SK-N-SH treated with all-trans-retinoic acid at 6 μM for 48 hours (cell line): ENCODE measurements at regions not wholly inside any gene's neighbourhood (a gene's known extent, or its start where the extent isn't known, plus 50 kb on each side); places are given as distances from the start of the nearest gene placed in this dataset.

ENCODE experiments used
- CSDC2 ChIP-seq: fragments of 250-450 bp; sonication (Bioruptor Pico); IDR thresholded peaks from 2 replicates; pipeline ENCODE4 v1.5.0; 2020; ENCODE audit warnings: mild to moderate bottlenecking, moderate library complexity
- OSR1 ChIP-seq: fragments of 250-450 bp; sonication (Bioruptor Pico); IDR thresholded peaks from 2 replicates; pipeline ENCODE4 v1.8.0; 2022; ENCODE audit warnings: moderate library complexity, mild to moderate bottlenecking, inconsistent platforms
- PPARA ChIP-seq: fragments of 250-450 bp; sonication (Bioruptor Pico); IDR thresholded peaks from 2 replicates; pipeline ENCODE4 v1.5.0; 2020; ENCODE audit warnings: mild to moderate bottlenecking, borderline replicate concordance
- TCF4 ChIP-seq: fragments of 250-450 bp; sonication (Bioruptor Pico); IDR thresholded peaks from 2 replicates; pipeline ENCODE4 v1.8.0; 2021; ENCODE audit warnings: mild to moderate bottlenecking, moderate library complexity, borderline replicate concordance
- TOX ChIP-seq: fragments of 250-450 bp; sonication (Bioruptor Pico); IDR thresholded peaks from 2 replicates; pipeline ENCODE4 v1.8.0; 2021; ENCODE audit warnings: mild to moderate bottlenecking, moderate library complexity, borderline replicate concordance
- ZC3H10 ChIP-seq: fragments of 250-450 bp; sonication (Bioruptor Pico); IDR thresholded peaks from 2 replicates; pipeline ENCODE4 v1.5.1; 2021; ENCODE audit warnings: mild to moderate bottlenecking, moderate library complexity
- ZFP30 ChIP-seq: fragments of 450-650 bp; formaldehyde crosslinking; IDR thresholded peaks from 2 replicates; pipeline ENCODE4 v1.5.0; 2022; ENCODE audit warnings: mild to moderate bottlenecking, moderate library complexity
- ZNF70 ChIP-seq: fragments of 450-650 bp; formaldehyde crosslinking; IDR thresholded peaks from 2 replicates; pipeline ENCODE4 v1.5.0; 2020; ENCODE audit warnings: mild to moderate bottlenecking, moderate library complexity
- TF ChIP-seq, protein P1 (sequence below): fragments of 250-450 bp; sonication (Bioruptor Pico); IDR thresholded peaks from 2 replicates; pipeline ENCODE4 v1.5.0; 2020; ENCODE audit warnings: mild to moderate bottlenecking, moderate library complexity
- TF ChIP-seq, protein P2 (sequence below): fragments of 250-450 bp; sonication (Bioruptor Pico); IDR thresholded peaks from 2 replicates; pipeline ENCODE4 v1.8.0; 2020; ENCODE audit warnings: mild to moderate bottlenecking, moderate library complexity, borderline replicate concordance
- TF ChIP-seq, protein P3 (sequence below): fragments of 250-450 bp; sonication (Bioruptor Pico); IDR thresholded peaks from 2 replicates; pipeline ENCODE4 v1.5.1; 2021; ENCODE audit warnings: mild to moderate bottlenecking, moderate library complexity
- TF ChIP-seq, protein P4 (sequence below): fragments of 250-450 bp; sonication (Bioruptor Pico); IDR thresholded peaks from 2 replicates; pipeline ENCODE4 v1.8.0; 2021; ENCODE audit warnings: low read depth, mild to moderate bottlenecking, moderate library complexity, borderline replicate concordance
- TF ChIP-seq, protein P5 (sequence below): fragments of 250-450 bp; sonication (Bioruptor Pico); IDR thresholded peaks from 2 replicates; pipeline ENCODE4 v1.5.1; 2020; ENCODE audit warnings: low read depth, mild to moderate bottlenecking, moderate library complexity

DNA sequence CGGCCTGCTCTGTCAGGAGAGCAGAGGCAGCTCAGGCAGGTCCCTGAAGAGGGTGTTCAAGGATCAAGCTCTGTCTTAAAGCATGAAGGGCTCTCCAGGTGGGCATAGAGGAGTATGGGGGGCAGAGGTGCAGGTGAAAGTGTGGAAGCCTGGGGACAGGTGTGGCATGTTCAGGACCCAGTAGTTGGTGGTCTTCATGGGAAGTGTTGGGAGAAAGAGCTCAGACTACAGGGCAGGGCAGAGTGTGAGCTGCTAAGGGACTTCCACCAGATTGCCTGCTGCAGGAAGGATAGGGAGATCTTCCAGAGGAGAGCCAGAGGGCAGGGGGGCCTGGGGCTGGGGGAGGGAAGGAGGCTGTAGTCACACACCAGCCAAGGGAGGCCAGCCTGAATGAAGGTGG is 156.5 kb upstream of the GDF10 start:
- TF ChIP-seq, protein P1, sequence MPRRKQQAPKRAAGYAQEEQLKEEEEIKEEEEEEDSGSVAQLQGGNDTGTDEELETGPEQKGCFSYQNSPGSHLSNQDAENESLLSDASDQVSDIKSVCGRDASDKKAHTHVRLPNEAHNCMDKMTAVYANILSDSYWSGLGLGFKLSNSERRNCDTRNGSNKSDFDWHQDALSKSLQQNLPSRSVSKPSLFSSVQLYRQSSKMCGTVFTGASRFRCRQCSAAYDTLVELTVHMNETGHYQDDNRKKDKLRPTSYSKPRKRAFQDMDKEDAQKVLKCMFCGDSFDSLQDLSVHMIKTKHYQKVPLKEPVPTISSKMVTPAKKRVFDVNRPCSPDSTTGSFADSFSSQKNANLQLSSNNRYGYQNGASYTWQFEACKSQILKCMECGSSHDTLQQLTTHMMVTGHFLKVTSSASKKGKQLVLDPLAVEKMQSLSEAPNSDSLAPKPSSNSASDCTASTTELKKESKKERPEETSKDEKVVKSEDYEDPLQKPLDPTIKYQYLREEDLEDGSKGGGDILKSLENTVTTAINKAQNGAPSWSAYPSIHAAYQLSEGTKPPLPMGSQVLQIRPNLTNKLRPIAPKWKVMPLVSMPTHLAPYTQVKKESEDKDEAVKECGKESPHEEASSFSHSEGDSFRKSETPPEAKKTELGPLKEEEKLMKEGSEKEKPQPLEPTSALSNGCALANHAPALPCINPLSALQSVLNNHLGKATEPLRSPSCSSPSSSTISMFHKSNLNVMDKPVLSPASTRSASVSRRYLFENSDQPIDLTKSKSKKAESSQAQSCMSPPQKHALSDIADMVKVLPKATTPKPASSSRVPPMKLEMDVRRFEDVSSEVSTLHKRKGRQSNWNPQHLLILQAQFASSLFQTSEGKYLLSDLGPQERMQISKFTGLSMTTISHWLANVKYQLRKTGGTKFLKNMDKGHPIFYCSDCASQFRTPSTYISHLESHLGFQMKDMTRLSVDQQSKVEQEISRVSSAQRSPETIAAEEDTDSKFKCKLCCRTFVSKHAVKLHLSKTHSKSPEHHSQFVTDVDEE: no peak
- TF ChIP-seq, protein P2, sequence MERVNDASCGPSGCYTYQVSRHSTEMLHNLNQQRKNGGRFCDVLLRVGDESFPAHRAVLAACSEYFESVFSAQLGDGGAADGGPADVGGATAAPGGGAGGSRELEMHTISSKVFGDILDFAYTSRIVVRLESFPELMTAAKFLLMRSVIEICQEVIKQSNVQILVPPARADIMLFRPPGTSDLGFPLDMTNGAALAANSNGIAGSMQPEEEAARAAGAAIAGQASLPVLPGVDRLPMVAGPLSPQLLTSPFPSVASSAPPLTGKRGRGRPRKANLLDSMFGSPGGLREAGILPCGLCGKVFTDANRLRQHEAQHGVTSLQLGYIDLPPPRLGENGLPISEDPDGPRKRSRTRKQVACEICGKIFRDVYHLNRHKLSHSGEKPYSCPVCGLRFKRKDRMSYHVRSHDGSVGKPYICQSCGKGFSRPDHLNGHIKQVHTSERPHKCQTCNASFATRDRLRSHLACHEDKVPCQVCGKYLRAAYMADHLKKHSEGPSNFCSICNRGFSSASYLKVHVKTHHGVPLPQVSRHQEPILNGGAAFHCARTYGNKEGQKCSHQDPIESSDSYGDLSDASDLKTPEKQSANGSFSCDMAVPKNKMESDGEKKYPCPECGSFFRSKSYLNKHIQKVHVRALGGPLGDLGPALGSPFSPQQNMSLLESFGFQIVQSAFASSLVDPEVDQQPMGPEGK (CRISPR knock-in tag): no peak
- TF ChIP-seq ZFP30 (CRISPR knock-in tag) (no peak), TOX (no peak), CSDC2 (no peak), ZNF70 (CRISPR knock-in tag) (no peak), OSR1 (CRISPR knock-in tag) (no peak), ZC3H10 (CRISPR knock-in tag) (no peak), PPARA (CRISPR knock-in tag) (no peak), TCF4 (CRISPR knock-in tag) (no peak)
- TF ChIP-seq, protein P3, sequence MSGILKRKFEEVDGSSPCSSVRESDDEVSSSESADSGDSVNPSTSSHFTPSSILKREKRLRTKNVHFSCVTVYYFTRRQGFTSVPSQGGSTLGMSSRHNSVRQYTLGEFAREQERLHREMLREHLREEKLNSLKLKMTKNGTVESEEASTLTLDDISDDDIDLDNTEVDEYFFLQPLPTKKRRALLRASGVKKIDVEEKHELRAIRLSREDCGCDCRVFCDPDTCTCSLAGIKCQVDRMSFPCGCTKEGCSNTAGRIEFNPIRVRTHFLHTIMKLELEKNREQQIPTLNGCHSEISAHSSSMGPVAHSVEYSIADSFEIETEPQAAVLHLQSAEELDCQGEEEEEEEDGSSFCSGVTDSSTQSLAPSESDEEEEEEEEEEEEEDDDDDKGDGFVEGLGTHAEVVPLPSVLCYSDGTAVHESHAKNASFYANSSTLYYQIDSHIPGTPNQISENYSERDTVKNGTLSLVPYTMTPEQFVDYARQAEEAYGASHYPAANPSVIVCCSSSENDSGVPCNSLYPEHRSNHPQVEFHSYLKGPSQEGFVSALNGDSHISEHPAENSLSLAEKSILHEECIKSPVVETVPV (CRISPR knock-in tag): no peak
- TF ChIP-seq, protein P4, sequence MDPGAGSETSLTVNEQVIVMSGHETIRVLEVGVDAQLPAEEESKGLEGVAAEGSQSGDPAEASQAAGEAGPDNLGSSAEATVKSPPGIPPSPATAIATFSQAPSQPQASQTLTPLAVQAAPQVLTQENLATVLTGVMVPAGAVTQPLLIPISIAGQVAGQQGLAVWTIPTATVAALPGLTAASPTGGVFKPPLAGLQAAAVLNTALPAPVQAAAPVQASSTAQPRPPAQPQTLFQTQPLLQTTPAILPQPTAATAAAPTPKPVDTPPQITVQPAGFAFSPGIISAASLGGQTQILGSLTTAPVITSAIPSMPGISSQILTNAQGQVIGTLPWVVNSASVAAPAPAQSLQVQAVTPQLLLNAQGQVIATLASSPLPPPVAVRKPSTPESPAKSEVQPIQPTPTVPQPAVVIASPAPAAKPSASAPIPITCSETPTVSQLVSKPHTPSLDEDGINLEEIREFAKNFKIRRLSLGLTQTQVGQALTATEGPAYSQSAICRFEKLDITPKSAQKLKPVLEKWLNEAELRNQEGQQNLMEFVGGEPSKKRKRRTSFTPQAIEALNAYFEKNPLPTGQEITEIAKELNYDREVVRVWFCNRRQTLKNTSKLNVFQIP: no peak
- TF ChIP-seq, protein P5, sequence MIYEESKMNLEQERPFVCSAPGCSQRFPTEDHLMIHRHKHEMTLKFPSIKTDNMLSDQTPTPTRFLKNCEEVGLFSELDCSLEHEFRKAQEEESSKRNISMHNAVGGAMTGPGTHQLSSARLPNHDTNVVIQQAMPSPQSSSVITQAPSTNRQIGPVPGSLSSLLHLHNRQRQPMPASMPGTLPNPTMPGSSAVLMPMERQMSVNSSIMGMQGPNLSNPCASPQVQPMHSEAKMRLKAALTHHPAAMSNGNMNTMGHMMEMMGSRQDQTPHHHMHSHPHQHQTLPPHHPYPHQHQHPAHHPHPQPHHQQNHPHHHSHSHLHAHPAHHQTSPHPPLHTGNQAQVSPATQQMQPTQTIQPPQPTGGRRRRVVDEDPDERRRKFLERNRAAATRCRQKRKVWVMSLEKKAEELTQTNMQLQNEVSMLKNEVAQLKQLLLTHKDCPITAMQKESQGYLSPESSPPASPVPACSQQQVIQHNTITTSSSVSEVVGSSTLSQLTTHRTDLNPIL (CRISPR knock-in tag): no peak
